Liver (tissue), 8 donors: ENCODE measurements at regions not wholly inside any gene's neighbourhood (a gene's known extent, or its start where the extent isn't known, plus 50 kb on each side); places are given as distances from the start of the nearest gene placed in this dataset.

Experiments
- DNase-seq: peaks from one replicate; pipeline ENCODE4 v3.0.0-alpha.2; 2017; ENCODE audit warnings: low spot score
- H3K27ac ChIP-seq, 2 donors: one replicate each; pipeline ENCODE4 v1.7.0; 2013; ENCODE audit warnings: inconsistent platforms in 2 of 2, low read length in 2 of 2, control low read depth in 1 of 2, low read depth in 1 of 2, mild to moderate bottlenecking in 1 of 2
- H3K27me3 ChIP-seq, 4 donors: one replicate each; pipeline versions ENCODE4 v1.6.1 to v1.7.0; 2013; ENCODE audit warnings: low read length in 3 of 4, inconsistent platforms in 1 of 4, mild to moderate bottlenecking in 1 of 4, moderate library complexity in 1 of 4; ENCODE audit not compliant: control insufficient read depth in 4 of 4, insufficient read depth in 4 of 4
- H3K36me3 ChIP-seq, 4 donors: one replicate each; pipeline versions ENCODE4 v1.6.1 to v1.7.0; 2013; ENCODE audit warnings: low read length in 3 of 4, mild to moderate bottlenecking in 3 of 4, low read depth in 1 of 4, moderate library complexity in 1 of 4; ENCODE audit not compliant: control insufficient read depth in 4 of 4, insufficient read depth in 3 of 4
- H3K4me1 ChIP-seq, 4 donors: one replicate each; pipeline versions ENCODE4 v1.6.1 to v1.7.0; 2013; ENCODE audit warnings: low read length in 3 of 4, mild to moderate bottlenecking in 3 of 4, moderate library complexity in 1 of 4; ENCODE audit not compliant: control insufficient read depth in 4 of 4, insufficient read depth in 4 of 4
- H3K4me3 ChIP-seq, 3 donors: one replicate each; pipeline versions ENCODE4 v1.6.1 to v1.7.0; 2013; ENCODE audit warnings: low read length in 3 of 3, control low read depth in 1 of 3, low read depth in 1 of 3, mild to moderate bottlenecking in 1 of 3
- H3K9ac ChIP-seq, 2 donors: one replicate each; pipeline ENCODE4 v1.7.0; 2013; ENCODE audit warnings: low read length in 2 of 2, mild to moderate bottlenecking in 2 of 2, moderate library complexity in 2 of 2, control low read depth in 1 of 2, low read depth in 1 of 2
- H3K9me3 ChIP-seq, 4 donors: one replicate each; pipeline versions ENCODE4 v1.6.1 to v1.7.0; 2013; ENCODE audit warnings: low read length in 3 of 4; ENCODE audit not compliant: control insufficient read depth in 4 of 4
- ATF3 ChIP-seq: IDR thresholded peaks from 2 replicates; pipeline ENCODE4 v1.6.1; 2016; ENCODE audit warnings: antibody characterized with exemption
- CTCF ChIP-seq: fragments of 150-350 bp; IDR thresholded peaks from 2 replicates; pipeline ENCODE4 v1.5.1; 2017; ENCODE audit warnings: improper control_type of control experiment, low read depth, low read length; ENCODE audit not compliant: missing input control
- EGR1 ChIP-seq, 2 donors: IDR thresholded peaks; 2 replicates each; pipeline ENCODE4 v1.6.1; 2016 to 2018; ENCODE audit warnings: antibody characterized with exemption in 2 of 2, low read depth in 2 of 2
- FOXA1 ChIP-seq: IDR thresholded peaks from 2 replicates; pipeline ENCODE4 v1.6.1; 2016; ENCODE audit warnings: antibody characterized with exemption
- FOXA2 ChIP-seq: IDR thresholded peaks from 2 replicates; pipeline ENCODE4 v1.6.1; 2016; ENCODE audit warnings: antibody characterized with exemption
- GABPA ChIP-seq, 2 donors: IDR thresholded peaks in 1 of 2; conservative IDR thresholded peaks in 1 of 2; 2 replicates each; pipeline ENCODE4 v1.6.1; 2016; ENCODE audit warnings: antibody characterized with exemption in 2 of 2, mild to moderate bottlenecking in 1 of 2, moderate library complexity in 1 of 2
- HNF4A ChIP-seq, 2 donors: conservative IDR thresholded peaks; 2 replicates each; pipeline ENCODE4 v1.6.1; 2016; ENCODE audit warnings: antibody characterized with exemption in 2 of 2, mild to moderate bottlenecking in 2 of 2
- HNF4G ChIP-seq: IDR thresholded peaks from 2 replicates; pipeline ENCODE4 v1.6.1; 2016; ENCODE audit warnings: antibody characterized with exemption
- JUND ChIP-seq, 2 donors: IDR thresholded peaks; 2 replicates each; pipeline ENCODE4 v1.6.1; 2016; ENCODE audit warnings: antibody characterized with exemption in 2 of 2
- MAX ChIP-seq: IDR thresholded peaks from 2 replicates; pipeline ENCODE4 v1.6.1; 2016; ENCODE audit warnings: antibody characterized with exemption
- NR2F2 ChIP-seq: IDR thresholded peaks from 2 replicates; pipeline ENCODE4 v1.6.1; 2016; ENCODE audit warnings: antibody characterized with exemption
- RAD21 ChIP-seq, 2 donors: IDR thresholded peaks; 2 replicates each; pipeline ENCODE4 v1.6.1; 2016; ENCODE audit warnings: antibody characterized with exemption in 2 of 2, mild to moderate bottlenecking in 2 of 2
- REST ChIP-seq: IDR thresholded peaks from 2 replicates; pipeline ENCODE4 v1.6.1; 2016; ENCODE audit warnings: antibody characterized with exemption, mild to moderate bottlenecking
- RXRA ChIP-seq, 2 donors: IDR thresholded peaks; 2 replicates each; pipeline ENCODE4 v1.6.1; 2017 to 2018; ENCODE audit warnings: antibody characterized with exemption in 2 of 2, mild to moderate bottlenecking in 1 of 2
- SP1 ChIP-seq: IDR thresholded peaks from 2 replicates; pipeline ENCODE4 v1.6.1; 2018; ENCODE audit warnings: antibody characterized with exemption, mild to moderate bottlenecking
- TAF1 ChIP-seq: conservative IDR thresholded peaks from 2 replicates; pipeline ENCODE4 v1.6.1; 2016; ENCODE audit warnings: antibody characterized with exemption, mild to moderate bottlenecking
- YY1 ChIP-seq: IDR thresholded peaks from 2 replicates; pipeline ENCODE4 v1.6.1; 2016; ENCODE audit warnings: antibody characterized with exemption, mild to moderate bottlenecking
- ZBTB33 ChIP-seq: IDR thresholded peaks from 2 replicates; pipeline ENCODE4 v1.6.1; 2016; ENCODE audit warnings: antibody characterized with exemption
- whole genome bisulfite sequencing: extraction: QIAGEN DNeasy Blood & Tissue Kit; methylation state at CpG from one replicate; pipeline ENCODE4 v1.1.7; 2013; 5-methylcytosine and 5-hydroxymethylcytosine counted together
- donor health status: healthy.
- donor health status: healthy.
- donor health status: healthy.
- donor health status: healthy.
- donor health status: healthy.

GRCh38 chr17:36816907-36817288 is 120.4 kb upstream of the LHX1 start (continued):
- TF ChIP-seq MAX (no peak), JUND (IDR thresholded peaks at IDR 0.05) (no peak), FOXA1 (no peak), FOXA2 (no peak)

GRCh38 chr17:36817483-36818048 is 119.7 kb upstream of the LHX1 start:
- WGBS, result 86% methylated on average over 5 of the region's 5 CpGs
- no peak overlapping the region for H3K9ac ChIP-seq
- H3K4me3 ChIP-seq, result no peak overlapping the region
- no peaks in the 10 kb centered on the region for H3K36me3 ChIP-seq
- no peak for TF ChIP-seq RAD21 (IDR thresholded peaks at IDR 0.05)
- no peak for TF ChIP-seq CTCF
- TF ChIP-seq REST, result no peak
- no peak for TF ChIP-seq EGR1 (IDR thresholded peaks at IDR 0.05; ENCODE audit: low read depth in 2 of 2)
- TF ChIP-seq NR2F2, result no peak
- TF ChIP-seq MAX, result no peak
- no peak for TF ChIP-seq HNF4G
- no peak for TF ChIP-seq SP1
- no peak for TF ChIP-seq HNF4A (conservative IDR thresholded peaks at IDR 0.05)
- TF ChIP-seq FOXA2, result no peak
- TF ChIP-seq RXRA (IDR thresholded peaks at IDR 0.05), result no peak
- TF ChIP-seq JUND (IDR thresholded peaks at IDR 0.05), result no peak
- no peak for TF ChIP-seq GABPA (IDR thresholded peaks at IDR 0.05 in 1 of 2, conservative IDR thresholded peaks at IDR 0.05 in 1 of 2)
- no peak for TF ChIP-seq TAF1
- TF ChIP-seq ATF3, result no peak
- TF ChIP-seq ZBTB33, result no peak
- TF ChIP-seq FOXA1, result no peak
- TF ChIP-seq YY1, result no peak
- DNase-seq, result no peak
- H3K4me1 ChIP-seq, result no peaks in the 10 kb centered on the region
- H3K27me3 ChIP-seq, result peaks cover 0 to 10% (median 5%) of the 10 kb centered on the region in 4 donors
- H3K27ac ChIP-seq, result no peak overlapping the region
- no peaks in the 10 kb centered on the region for H3K9me3 ChIP-seq
